ENCODE measurements at regions not wholly inside any gene's neighbourhood (a gene's known extent, or its start where the extent isn't known, plus 50 kb on each side); places are given as distances from the start of the nearest gene placed in this dataset.

- no peak for TF ChIP-seq CTCF (IDR thresholded peaks at IDR 0.05)
- TF ChIP-seq TCF12 (IDR thresholded peaks at IDR 0.05), result no peak
- no peak for TF ChIP-seq NFIC (IDR thresholded peaks at IDR 0.05; ENCODE audit: borderline replicate concordance)
Observed at GRCh38 chr11:69361048-69361447, 67.1 kb downstream of the MYEOV start (continued).

GRCh38 chr11:69361466-69361865 is 67.5 kb downstream of the MYEOV start:
- Histone ChIP-seq H3K36me3 (replicated peaks in 1 of 2; ENCODE audit: control insufficient read depth in 1 of 2, insufficient read depth in 2 of 2, low read length in 1 of 2) (no peaks in the 10 kb centered on the region), H3K9ac (no peak overlapping the region), H3K4me2 (no peak overlapping the region), H3K79me2 (ENCODE audit: insufficient read depth) (no peaks in the 10 kb centered on the region), H3K27ac (ENCODE audit: low read depth in 2 of 2, low read length in 1 of 2) (no peak overlapping the region), H3F3A (replicated peaks; ENCODE audit: insufficient read depth) (peaks cover 10% of the 10 kb centered on the region), H3K27me3 (ENCODE audit: insufficient read depth) (no peaks in the 10 kb centered on the region), H3K9me3 (peaks cover 9% of the 10 kb centered on the region; the same call in 1 of the 2 replicates), H3K9me2 (no peaks in the 10 kb centered on the region), H3K4me3 (ENCODE audit: low read depth in 2 of 2, low read length in 1 of 2) (no peak overlapping the region), H4K20me1 (ENCODE audit: insufficient read depth) (no peaks in the 10 kb centered on the region), H2AFZ (ENCODE audit: low read depth) (no peak overlapping the region), H3K4me1 (ENCODE audit: control insufficient read depth in 1 of 2, insufficient read depth in 2 of 2, low read depth in 1 of 2, low read length in 1 of 2) (peaks cover 0 to 13% of the 10 kb centered on the region in 2 experiments; a peak in 1 of 4 replicates)
- POLR2A ChIA-PET, result no interaction called here
- CTCF ChIA-PET, result no interaction called here
- TF ChIP-seq RFX5 (IDR thresholded peaks at IDR 0.05; ENCODE audit: low read length), result no peak
- TF ChIP-seq RCOR1 (IDR thresholded peaks at IDR 0.05; ENCODE audit: low read length), result no peak
- TF ChIP-seq FOXM1 (IDR thresholded peaks at IDR 0.05; ENCODE audit: low read depth), result no peak
- TF ChIP-seq CHD2 (IDR thresholded peaks at IDR 0.05; ENCODE audit: low read length, partially characterized antibody), result no peak
- TF ChIP-seq JUND (IDR thresholded peaks at IDR 0.05), result no peak
- no peak for TF ChIP-seq IRF3 (IDR thresholded peaks at IDR 0.05; ENCODE audit: low read depth, low read length)
- no peak for TF ChIP-seq GATA2 (CRISPR knock-in tag; IDR thresholded peaks at IDR 0.05)
- no peak for TF ChIP-seq EZH2phosphoT487 (IDR thresholded peaks at IDR 0.05; ENCODE audit: borderline replicate concordance, low read depth)
- no peak for TF ChIP-seq USF1 (IDR thresholded peaks at IDR 0.05; ENCODE audit: borderline replicate concordance, low read depth)
- TF ChIP-seq TEAD4 (IDR thresholded peaks at IDR 0.05; ENCODE audit: borderline replicate concordance, insufficient read depth), result no peak
- WGBS (ENCODE audit: low lambda C conversion rate), result 95% methylated on average over 9 of the region's 9 CpGs
- no peak for DNase-seq

GRCh38 chr11:69362315-69362714 is 68.4 kb downstream of the MYEOV start:
- TF ChIP-seq ZBTB33 (IDR thresholded peaks at IDR 0.05; ENCODE audit: borderline replicate concordance, low read depth) (no peak), SIN3A (IDR thresholded peaks at IDR 0.05; ENCODE audit: borderline replicate concordance, low read depth, low read length) (no peak), YY1 (IDR thresholded peaks at IDR 0.05; ENCODE audit: low read depth) (no peak), USF1 (IDR thresholded peaks at IDR 0.05; ENCODE audit: borderline replicate concordance, low read depth) (no peak), CHD2 (IDR thresholded peaks at IDR 0.05; ENCODE audit: low read length, partially characterized antibody) (no peak), RXRA (IDR thresholded peaks at IDR 0.05; ENCODE audit: borderline replicate concordance, low read depth) (no peak), MXI1 (IDR thresholded peaks at IDR 0.05; ENCODE audit: low read depth, low read length) (no peak), MEF2A (IDR thresholded peaks at IDR 0.05; ENCODE audit: borderline replicate concordance, low read depth) (no peak), EZH2phosphoT487 (IDR thresholded peaks at IDR 0.05; ENCODE audit: borderline replicate concordance, low read depth) (no peak), JUND (IDR thresholded peaks at IDR 0.05) (no peak), TAF1 (IDR thresholded peaks at IDR 0.05; ENCODE audit: borderline replicate concordance, low read depth, low read length) (no peak), SMC3 (IDR thresholded peaks at IDR 0.05; ENCODE audit: low read depth, low read length) (no peak)
- H3K27me3 ChIP-seq (ENCODE audit: insufficient read depth), result no peaks in the 10 kb centered on the region
- DNase-seq, result no peak
- H3K79me2 ChIP-seq (ENCODE audit: insufficient read depth), result no peaks in the 10 kb centered on the region
- peaks cover 10% of the 10 kb centered on the region for H3F3A ChIP-seq (replicated peaks; ENCODE audit: insufficient read depth)
- H4K20me1 ChIP-seq (ENCODE audit: insufficient read depth), result no peaks in the 10 kb centered on the region
- no peaks in the 10 kb centered on the region for H3K9me2 ChIP-seq
- no peak overlapping the region for H3K9ac ChIP-seq
- 84% methylated on average over 3 of the region's 3 CpGs for WGBS (ENCODE audit: low lambda C conversion rate)
- H3K4me2 ChIP-seq, result no peak overlapping the region
- H3K9me3 ChIP-seq, result peaks cover 9% of the 10 kb centered on the region; the same call in 1 of the 2 replicates
- H2AFZ ChIP-seq (ENCODE audit: low read depth), result no peak overlapping the region
- POLR2A ChIA-PET, result no interaction called here
- CTCF ChIA-PET, result no interaction called here
- no peak overlapping the region for H3K4me3 ChIP-seq (ENCODE audit: low read depth in 2 of 2, low read length in 1 of 2)
- H3K27ac ChIP-seq (ENCODE audit: low read depth in 2 of 2, low read length in 1 of 2), result no peak overlapping the region
- H3K4me1 ChIP-seq (ENCODE audit: control insufficient read depth in 1 of 2, insufficient read depth in 2 of 2, low read depth in 1 of 2, low read length in 1 of 2), result peaks cover 0 to 13% of the 10 kb centered on the region in 2 experiments; a peak in 1 of 4 replicates
- no peaks in the 10 kb centered on the region for H3K36me3 ChIP-seq (replicated peaks in 1 of 2; ENCODE audit: control insufficient read depth in 1 of 2, insufficient read depth in 2 of 2, low read length in 1 of 2)
